ENCODE measurements at regions not wholly inside any gene's neighbourhood (a gene's known extent, or its start where the extent isn't known, plus 50 kb on each side); places are given as distances from the start of the nearest gene placed in this dataset.

DNA sequence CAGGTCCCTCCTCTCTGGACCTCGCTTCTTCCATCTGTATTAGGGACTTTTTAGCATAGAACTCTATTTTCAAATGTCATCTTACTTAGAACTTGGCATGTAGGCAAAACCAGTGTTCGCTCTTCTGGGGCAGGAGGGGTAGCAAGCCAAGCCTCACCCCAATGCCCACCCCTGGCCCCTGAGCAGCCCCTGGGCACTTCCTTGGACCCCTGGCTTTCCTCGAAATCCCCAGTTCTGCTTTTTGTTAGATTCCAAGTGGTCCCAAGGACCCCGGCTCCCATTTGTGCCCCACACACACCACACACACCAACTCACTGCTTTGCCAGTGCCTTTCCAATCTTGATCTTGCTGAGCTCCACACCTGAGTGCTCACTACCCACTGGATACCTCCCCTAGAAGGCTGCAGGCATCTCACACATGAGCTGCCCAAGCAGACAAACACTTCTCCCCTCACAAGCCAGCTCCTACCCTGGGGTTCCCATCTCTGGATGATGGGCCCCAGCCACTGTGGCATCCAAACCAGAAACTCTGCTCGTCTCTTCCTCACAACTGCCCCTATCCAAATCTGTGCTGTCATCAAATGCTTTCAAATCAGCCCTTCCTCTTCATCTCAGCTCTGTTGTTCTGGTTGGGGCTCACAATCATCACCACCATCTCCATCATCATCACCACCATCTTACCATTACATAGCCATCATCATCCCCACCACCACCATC is 167.9 kb upstream of the ZMIZ1 start:
- no TSS peak for BruUV-seq (replicated peaks)
- Histone ChIP-seq H3K9me2 (ENCODE audit: insufficient read depth, low read length) (no peaks in the 10 kb centered on the region), H3K36me3 (ENCODE audit: insufficient read depth, low read length) (no peaks in the 10 kb centered on the region), H3K4me2 (ENCODE audit: low read length) (no peak overlapping the region), H3K4me3 (ENCODE audit: low read depth, low read length, poor library complexity, severe bottlenecking) (no peak overlapping the region), H2AFZ (ENCODE audit: low read length) (no peak overlapping the region), H3K9me3 (ENCODE audit: low read length) (no peaks in the 10 kb centered on the region), H3K79me2 (ENCODE audit: insufficient read depth, low read depth, low read length) (no peaks in the 10 kb centered on the region), H3K4me1 (ENCODE audit: insufficient read depth, low read length, poor library complexity, severe bottlenecking) (no peaks in the 10 kb centered on the region), H4K20me1 (ENCODE audit: insufficient read depth, low read length) (no peaks in the 10 kb centered on the region), H3K27ac (ENCODE audit: low read depth, low read length, poor library complexity, severe bottlenecking) (no peak overlapping the region)
- ChIA-PET POLR2A (no interaction called here), CTCF (ENCODE audit: unreplicated experiment) (no interaction called here)
- intact Hi-C loops (cut with micrococcal nuclease; ENCODE audit: unreplicated experiment): no loop called here
- TF ChIP-seq, protein P1, sequence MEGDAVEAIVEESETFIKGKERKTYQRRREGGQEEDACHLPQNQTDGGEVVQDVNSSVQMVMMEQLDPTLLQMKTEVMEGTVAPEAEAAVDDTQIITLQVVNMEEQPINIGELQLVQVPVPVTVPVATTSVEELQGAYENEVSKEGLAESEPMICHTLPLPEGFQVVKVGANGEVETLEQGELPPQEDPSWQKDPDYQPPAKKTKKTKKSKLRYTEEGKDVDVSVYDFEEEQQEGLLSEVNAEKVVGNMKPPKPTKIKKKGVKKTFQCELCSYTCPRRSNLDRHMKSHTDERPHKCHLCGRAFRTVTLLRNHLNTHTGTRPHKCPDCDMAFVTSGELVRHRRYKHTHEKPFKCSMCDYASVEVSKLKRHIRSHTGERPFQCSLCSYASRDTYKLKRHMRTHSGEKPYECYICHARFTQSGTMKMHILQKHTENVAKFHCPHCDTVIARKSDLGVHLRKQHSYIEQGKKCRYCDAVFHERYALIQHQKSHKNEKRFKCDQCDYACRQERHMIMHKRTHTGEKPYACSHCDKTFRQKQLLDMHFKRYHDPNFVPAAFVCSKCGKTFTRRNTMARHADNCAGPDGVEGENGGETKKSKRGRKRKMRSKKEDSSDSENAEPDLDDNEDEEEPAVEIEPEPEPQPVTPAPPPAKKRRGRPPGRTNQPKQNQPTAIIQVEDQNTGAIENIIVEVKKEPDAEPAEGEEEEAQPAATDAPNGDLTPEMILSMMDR (conservative IDR thresholded peaks at IDR 0.05; ENCODE audit: low read length): no peak
- no peak for TF ChIP-seq EZH2phosphoT487 (IDR thresholded peaks at IDR 0.05; ENCODE audit: borderline replicate concordance, low read depth, low read length)
- no peak for DNase-seq (ENCODE audit: low spot score)

DNA sequence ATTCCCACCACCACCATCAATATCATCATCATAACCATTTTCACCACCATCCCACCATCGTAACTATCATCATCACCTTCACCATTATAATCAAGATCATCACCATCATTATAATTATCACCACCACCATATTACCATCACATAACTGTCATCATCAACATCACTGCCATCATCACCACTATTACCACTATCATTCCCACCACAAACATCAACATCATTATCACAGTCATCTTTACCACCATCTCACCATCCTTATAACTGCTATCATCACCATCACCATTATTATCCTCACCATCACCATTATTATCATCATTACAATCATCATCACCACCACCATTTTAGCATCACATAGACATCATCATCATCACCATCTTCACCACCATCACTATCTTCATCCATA is 167.1 kb upstream of the ZMIZ1 start:
- Histone ChIP-seq H3K79me2 (ENCODE audit: insufficient read depth, low read depth, low read length) (no peaks in the 10 kb centered on the region), H3K4me2 (ENCODE audit: low read length) (no peak overlapping the region), H2AFZ (ENCODE audit: low read length) (no peak overlapping the region), H4K20me1 (ENCODE audit: insufficient read depth, low read length) (no peaks in the 10 kb centered on the region), H3K9me2 (ENCODE audit: insufficient read depth, low read length) (no peaks in the 10 kb centered on the region), H3K9me3 (ENCODE audit: low read length) (no peaks in the 10 kb centered on the region), H3K4me1 (ENCODE audit: insufficient read depth, low read length, poor library complexity, severe bottlenecking) (no peaks in the 10 kb centered on the region), H3K4me3 (ENCODE audit: low read depth, low read length, poor library complexity, severe bottlenecking) (no peak overlapping the region), H3K36me3 (ENCODE audit: insufficient read depth, low read length) (no peaks in the 10 kb centered on the region), H3K27ac (ENCODE audit: low read depth, low read length, poor library complexity, severe bottlenecking) (no peak overlapping the region)
- BruUV-seq (replicated peaks): no TSS peak
- intact Hi-C loops (cut with micrococcal nuclease; ENCODE audit: unreplicated experiment): no loop called here
- TF ChIP-seq, protein P1 (conservative IDR thresholded peaks at IDR 0.05; ENCODE audit: low read length): no peak
- TF ChIP-seq EZH2phosphoT487 (IDR thresholded peaks at IDR 0.05; ENCODE audit: borderline replicate concordance, low read depth, low read length): no peak
- ChIA-PET POLR2A (no interaction called here), CTCF (ENCODE audit: unreplicated experiment) (no interaction called here)
- DNase-seq (ENCODE audit: low spot score): no peak

DNA sequence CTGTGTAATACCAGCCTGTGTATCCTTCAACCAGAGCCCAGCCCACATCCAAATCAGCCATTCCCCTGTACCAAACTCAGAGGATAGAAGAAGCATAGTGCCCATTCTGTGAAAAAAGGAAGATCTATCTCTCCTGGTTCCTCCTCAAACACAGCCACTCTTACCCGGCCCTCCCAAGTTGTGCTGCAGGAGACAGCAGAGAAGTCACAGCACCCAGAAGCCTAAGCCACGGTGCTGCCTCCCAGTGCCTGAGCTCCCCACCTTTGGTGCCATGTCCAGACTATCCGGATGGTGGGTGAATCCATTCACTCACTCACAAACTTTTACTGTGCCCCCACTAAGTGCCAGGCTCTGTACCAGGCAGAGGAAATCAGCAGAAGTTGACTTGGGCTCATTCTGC is 166.0 kb upstream of the ZMIZ1 start:
- Histone ChIP-seq H2AFZ (ENCODE audit: low read length) (no peak overlapping the region), H3K9me3 (ENCODE audit: low read length) (no peaks in the 10 kb centered on the region), H4K20me1 (ENCODE audit: insufficient read depth, low read length) (no peaks in the 10 kb centered on the region), H3K79me2 (ENCODE audit: insufficient read depth, low read depth, low read length) (no peaks in the 10 kb centered on the region), H3K27ac (ENCODE audit: low read depth, low read length, poor library complexity, severe bottlenecking) (no peak overlapping the region), H3K4me2 (ENCODE audit: low read length) (no peak overlapping the region), H3K9me2 (ENCODE audit: insufficient read depth, low read length) (no peaks in the 10 kb centered on the region), H3K4me3 (ENCODE audit: low read depth, low read length, poor library complexity, severe bottlenecking) (no peak overlapping the region), H3K4me1 (ENCODE audit: insufficient read depth, low read length, poor library complexity, severe bottlenecking) (no peaks in the 10 kb centered on the region), H3K36me3 (ENCODE audit: insufficient read depth, low read length) (no peaks in the 10 kb centered on the region)
- no peak for DNase-seq (ENCODE audit: low spot score)
- ChIA-PET POLR2A (no interaction called here), CTCF (ENCODE audit: unreplicated experiment) (interaction anchor here (1.0 kb wide), 1 partner anchor 15 kb away, joined by 3 read pairs; no protein-coding TSS in a partner anchor)
- no TSS peak for BruUV-seq (replicated peaks)
- TF ChIP-seq, protein P1 (conservative IDR thresholded peaks at IDR 0.05; ENCODE audit: low read length): no peak
- no peak for TF ChIP-seq EZH2phosphoT487 (IDR thresholded peaks at IDR 0.05; ENCODE audit: borderline replicate concordance, low read depth, low read length)
- intact Hi-C loops (cut with micrococcal nuclease; ENCODE audit: unreplicated experiment): no loop called here

All from OCI-LY7 (cell line).